H9 (cell line): ENCODE measurements at regions not wholly inside any gene's neighbourhood (a gene's known extent, or its start where the extent isn't known, plus 50 kb on each side); places are given as distances from the start of the nearest gene placed in this dataset.

Source experiments
- DNase-seq: peaks from one replicate; pipeline ENCODE4 v3.0.0-alpha.2; 2017
- H2AFZ ChIP-seq: one replicate; pipeline ENCODE4 v1.6.1; 2013; ENCODE audit warnings: mild to moderate bottlenecking, low read length, control low read depth, moderate library complexity
- H2AK5ac ChIP-seq: 2 replicates; pipeline ENCODE4 v1.6.1; 2013; ENCODE audit warnings: low read length, control low read depth, mixed read lengths; ENCODE audit not compliant: insufficient read length
- H2BK120ac ChIP-seq: one replicate; pipeline ENCODE4 v1.6.1; 2013; ENCODE audit warnings: low read depth, mild to moderate bottlenecking, low read length, control low read depth, inconsistent platforms; ENCODE audit not compliant: poor library complexity, severe bottlenecking
- H2BK12ac ChIP-seq: 2 replicates; pipeline ENCODE4 v1.6.1; 2013; ENCODE audit warnings: low read length, control low read depth, mixed read lengths, low read depth; ENCODE audit not compliant: insufficient read length
- H2BK15ac ChIP-seq: 2 replicates; pipeline ENCODE4 v1.6.1; 2013; ENCODE audit warnings: low read depth, low read length, control low read depth
- H2BK20ac ChIP-seq: one replicate; pipeline ENCODE4 v1.6.1; 2013; ENCODE audit warnings: low read depth, mild to moderate bottlenecking, low read length, control low read depth, inconsistent platforms; ENCODE audit not compliant: poor library complexity, severe bottlenecking
- H2BK5ac ChIP-seq: 2 replicates; pipeline ENCODE4 v1.6.1; 2013; ENCODE audit warnings: low read length, control low read depth, mixed read lengths; ENCODE audit not compliant: insufficient read length
- H3K14ac ChIP-seq: 2 replicates; pipeline ENCODE4 v1.6.1; 2013; ENCODE audit warnings: low read length, control low read depth; ENCODE audit not compliant: insufficient read depth
- H3K18ac ChIP-seq: 2 replicates; pipeline ENCODE4 v1.6.1; 2013; ENCODE audit warnings: low read depth, mild to moderate bottlenecking, mixed read lengths, low read length, control low read depth; ENCODE audit not compliant: insufficient read length
- H3K23ac ChIP-seq: 2 replicates; pipeline ENCODE4 v1.6.1; 2013; ENCODE audit warnings: low read length, control low read depth, mixed read lengths, low read depth; ENCODE audit not compliant: insufficient read length
- H3K23me2 ChIP-seq: 2 replicates; pipeline ENCODE4 v1.6.1; 2013; ENCODE audit warnings: low read depth, mild to moderate bottlenecking, mixed read lengths, low read length, control low read depth; ENCODE audit not compliant: insufficient read length, poor library complexity, severe bottlenecking
- H3K27ac ChIP-seq: 2 replicates; pipeline ENCODE4 v1.5.1; 2013; ENCODE audit warnings: low read length, control low read depth, mixed read lengths, low read depth; ENCODE audit not compliant: insufficient read length
- H3K27me3 ChIP-seq: 2 replicates; pipeline ENCODE4 v1.6.1; 2013; ENCODE audit warnings: low read length, control low read depth, inconsistent platforms; ENCODE audit not compliant: insufficient read depth
- H3K4ac ChIP-seq: 2 replicates; pipeline ENCODE4 v1.6.1; 2013; ENCODE audit warnings: low read depth, mild to moderate bottlenecking, control low read depth, inconsistent platforms, low read length, moderate library complexity
- H3K4me1 ChIP-seq: 2 replicates; pipeline ENCODE4 v1.6.1; 2013; ENCODE audit warnings: low read length, control low read depth, inconsistent platforms; ENCODE audit not compliant: insufficient read depth
- H3K4me2 ChIP-seq: 2 replicates; pipeline ENCODE4 v1.6.1; 2013; ENCODE audit warnings: low read length, control low read depth, mixed read lengths; ENCODE audit not compliant: insufficient read length, insufficient read depth
- H3K56ac ChIP-seq: 2 replicates; pipeline ENCODE4 v1.6.1; 2013; ENCODE audit warnings: low read depth, mild to moderate bottlenecking, mixed read lengths, low read length, control low read depth; ENCODE audit not compliant: insufficient read length
- H3K79me1 ChIP-seq: 2 replicates; pipeline ENCODE4 v1.6.1; 2013; ENCODE audit warnings: low read depth, mild to moderate bottlenecking, moderate library complexity, low read length, control low read depth, inconsistent platforms; ENCODE audit not compliant: insufficient read depth, poor library complexity, severe bottlenecking
- H3K79me2 ChIP-seq: 2 replicates; pipeline ENCODE4 v1.6.1; 2013; ENCODE audit warnings: low read length, control low read depth, inconsistent platforms; ENCODE audit not compliant: insufficient read depth
- H3K9ac ChIP-seq: 2 replicates; pipeline ENCODE4 v1.6.1; 2013; ENCODE audit warnings: low read length, control low read depth, mixed read lengths; ENCODE audit not compliant: insufficient read length; ENCODE audit errors: extremely low read depth
- H3K9me3 ChIP-seq: one replicate; pipeline ENCODE4 v1.6.1; 2013; ENCODE audit warnings: low read depth, low read length, inconsistent platforms; ENCODE audit not compliant: control insufficient read depth
- H3T11ph ChIP-seq: one replicate; pipeline ENCODE4 v1.6.1; 2013; ENCODE audit warnings: mild to moderate bottlenecking, low read length, control low read depth, inconsistent platforms
- H4K20me1 ChIP-seq: one replicate; pipeline ENCODE4 v1.6.1; 2013; ENCODE audit not compliant: control insufficient read depth, insufficient read length, insufficient read depth
- H4K5ac ChIP-seq: 2 replicates; pipeline ENCODE4 v1.6.1; 2013; ENCODE audit warnings: low read depth, mild to moderate bottlenecking, mixed read lengths, low read length, control low read depth; ENCODE audit not compliant: insufficient read length
- H4K8ac ChIP-seq: replicated peaks from 2 replicates; pipeline ENCODE4 v1.6.1; 2013; ENCODE audit warnings: low read length, control low read depth, mixed read lengths, low read depth; ENCODE audit not compliant: insufficient read length
- H4K91ac ChIP-seq: 2 replicates; pipeline ENCODE4 v1.6.1; 2013; ENCODE audit warnings: low read depth, mild to moderate bottlenecking, moderate library complexity, mixed read lengths, low read length, control low read depth; ENCODE audit not compliant: insufficient read length
- H3K27ac Mint-ChIP-seq, 3 experiments: 2 replicates in 2 of 3; 3 replicates in 1 of 3; pipeline ENCODE4 v1.8.0; 2020 to 2021; ENCODE audit warnings: mixed read lengths in 3 of 3, mild to moderate bottlenecking in 1 of 3, moderate library complexity in 1 of 3
- H3K27me3 Mint-ChIP-seq: 2 replicates; pipeline ENCODE4 v1.8.0; 2021; ENCODE audit warnings: low read depth, mild to moderate bottlenecking, moderate library complexity, mixed read lengths
- H3K36me3 Mint-ChIP-seq, 3 experiments: 2 replicates in 2 of 3; 3 replicates in 1 of 3; pipeline ENCODE4 v1.8.0; 2020 to 2021; ENCODE audit warnings: low read depth in 3 of 3, mixed read lengths in 3 of 3; ENCODE audit not compliant: insufficient read depth in 1 of 3
- H3K4me1 Mint-ChIP-seq, 2 experiments: 2 replicates each; pipeline ENCODE4 v1.8.0; 2020; ENCODE audit warnings: mixed read lengths in 2 of 2
- H3K4me3 Mint-ChIP-seq, 2 experiments: 2 replicates in 1 of 2; 3 replicates in 1 of 2; pipeline ENCODE4 v1.8.0; 2020 to 2021; ENCODE audit warnings: mild to moderate bottlenecking in 2 of 2, mixed read lengths in 2 of 2, moderate library complexity in 1 of 2
- H3K9me3 Mint-ChIP-seq, 2 experiments: 2 replicates in 1 of 2; 3 replicates in 1 of 2; pipeline ENCODE4 v1.8.0; 2020; ENCODE audit warnings: mild to moderate bottlenecking in 2 of 2, mixed read lengths in 2 of 2, moderate library complexity in 1 of 2
- CTCF ChIP-seq: fragments of 200-600 bp; sonication (generic); conservative IDR thresholded peaks from 3 replicates; pipeline ENCODE4 v1.8.0; 2021; ENCODE audit warnings: antibody characterized with exemption, mild to moderate bottlenecking
- WGBS: extraction: QIAGEN DNeasy Blood & Tissue Kit; methylation state at CpG from one replicate; pipeline ENCODE4 v1.1.7; 2013; ENCODE audit warnings: missing lambda C conversion rate, low lambda C conversion rate, mixed read lengths; ENCODE audit not compliant: insufficient read length; ENCODE audit errors: extremely low coverage; 5-methylcytosine and 5-hydroxymethylcytosine counted together

GRCh38 chr16:11401161-11402050 lies 56.1 kb downstream of the RMI2 start:
- Histone ChIP-seq H3K18ac (no peak overlapping the region), H3K27me3 (no peaks in the 10 kb centered on the region), H3K56ac (no peak overlapping the region), H4K20me1 (no peaks in the 10 kb centered on the region), H3K79me1 (no peaks in the 10 kb centered on the region), H3K23me2 (peaks cover 3% of the 10 kb centered on the region), H2AFZ (no peak overlapping the region), H3K4me1 (no peaks in the 10 kb centered on the region), H4K91ac (no peak overlapping the region), H3K9ac (no peak overlapping the region), H3K4me2 (no peak overlapping the region), H2BK15ac (no peak overlapping the region), H3K27ac (no peak overlapping the region), H2BK120ac (no peak overlapping the region), H2BK5ac (no peak overlapping the region), H3K14ac (no peak overlapping the region; the same call in 1 of the 2 replicates), H3K4ac (no peak overlapping the region), H4K5ac (no peak overlapping the region), H2BK12ac (no peak overlapping the region), H3K79me2 (no peaks in the 10 kb centered on the region), H3T11ph (no peak overlapping the region), H3K9me3 (no peaks in the 10 kb centered on the region), H4K8ac (no peak overlapping the region), H2BK20ac (no peak overlapping the region), H3K23ac (no peak overlapping the region), H2AK5ac (no peak overlapping the region)
- no peak for TF ChIP-seq CTCF
- Mint-ChIP-seq H3K9me3 (peaks cover 0 to 4% of the 10 kb centered on the region in 2 experiments; a peak in 2 of 5 replicates), H3K27ac (peak overlapping the region in 2 of 3 experiments; percentile 52 to 87; a peak in 3 of 7 replicates), H3K4me3 (no peak overlapping the region), H3K4me1 (peaks cover 6 to 10% of the 10 kb centered on the region in 2 experiments), H3K36me3 (no peaks in the 10 kb centered on the region), H3K27me3 (no peaks in the 10 kb centered on the region; the same call in 1 of the 2 replicates)
- no peak for DNase-seq
- WGBS = no CpG with 5 or more reads among the region's 26 CpGs
